NCI-H524 (cell line): ENCODE measurements at regions not wholly inside any gene's neighbourhood (a gene's known extent, or its start where the extent isn't known, plus 50 kb on each side); places are given as distances from the start of the nearest gene placed in this dataset.
"Not testable (repeated sequence)": the region's sequence is repeated elsewhere in the genome, so short reads cannot be mapped to it uniquely, and the experiment has no call there.

Experiments used
- DNase-seq, 2 experiments: peaks; one replicate each; lab custom pipeline; 2025; lab: John Stamatoyannopoulos, UW

- peak in 1 of 2 experiments; percentile 12 for DNase-seq
These were observed 119.8 kb upstream of the SLC38A4 start for GRCh38 chr12:46945591-46945990.

GRCh38 chr12:46946137-46946536, 120.3 kb upstream of the SLC38A4 start:
- no peak for DNase-seq

- DNase-seq, result no peak
These were observed 123.2 kb upstream of the SLC38A4 start for GRCh38 chr12:46948936-46949545.

GRCh38 chr12:46950094-46950493, 124.3 kb upstream of the SLC38A4 start:
- DNase-seq, result no peak

- DNase-seq, result no peak
These were observed 126.4 kb upstream of the PCED1B start for GRCh38 chr12:46952880-46953483.

GRCh38 chr12:46956451-46957035, 122.9 kb upstream of the PCED1B start:
- no peak for DNase-seq

- no peak for DNase-seq
These were observed 121.4 kb upstream of the PCED1B start for GRCh38 chr12:46958053-46958452.

- DNase-seq, result no peak
These were observed 120.7 kb upstream of the PCED1B start for GRCh38 chr12:46958599-46959290.

GRCh38 chr12:46959502-46959901, 119.9 kb upstream of the PCED1B start:
- DNase-seq, result no peak

- DNase-seq, result no peak
These were observed 118.7 kb upstream of the PCED1B start for GRCh38 chr12:46960681-46961080.

GRCh38 chr12:46963191-46963590, 116.2 kb upstream of the PCED1B start:
- no peak for DNase-seq

GRCh38 chr12:46963977-46964971, 115.1 kb upstream of the PCED1B start:
- no peak for DNase-seq

- DNase-seq, result no peak
These were observed 114.3 kb upstream of the PCED1B start for GRCh38 chr12:46965137-46965536.

GRCh38 chr12:46965880-46966279, 113.5 kb upstream of the PCED1B start:
- no peak for DNase-seq

GRCh38 chr12:46970636-46971035, 108.8 kb upstream of the PCED1B start:
- no peak for DNase-seq

GRCh38 chr12:46973937-46974336, 105.5 kb upstream of the PCED1B start:
- not testable (repeated sequence) for DNase-seq

GRCh38 chr12:46977871-46978375, 101.5 kb upstream of the PCED1B start:
- DNase-seq, result no peak

GRCh38 chr12:46981622-46982021, 97.8 kb upstream of the PCED1B start:
- DNase-seq, result no peak

GRCh38 chr12:46982629-46983392, 96.6 kb upstream of the PCED1B start:
- DNase-seq, result no peak

- no peak for DNase-seq
These were observed 96.0 kb upstream of the PCED1B start for GRCh38 chr12:46983393-46983793.
